ENCODE measurements at regions not wholly inside any gene's neighbourhood (a gene's known extent, or its start where the extent isn't known, plus 50 kb on each side); places are given as distances from the start of the nearest gene placed in this dataset.

DNA sequence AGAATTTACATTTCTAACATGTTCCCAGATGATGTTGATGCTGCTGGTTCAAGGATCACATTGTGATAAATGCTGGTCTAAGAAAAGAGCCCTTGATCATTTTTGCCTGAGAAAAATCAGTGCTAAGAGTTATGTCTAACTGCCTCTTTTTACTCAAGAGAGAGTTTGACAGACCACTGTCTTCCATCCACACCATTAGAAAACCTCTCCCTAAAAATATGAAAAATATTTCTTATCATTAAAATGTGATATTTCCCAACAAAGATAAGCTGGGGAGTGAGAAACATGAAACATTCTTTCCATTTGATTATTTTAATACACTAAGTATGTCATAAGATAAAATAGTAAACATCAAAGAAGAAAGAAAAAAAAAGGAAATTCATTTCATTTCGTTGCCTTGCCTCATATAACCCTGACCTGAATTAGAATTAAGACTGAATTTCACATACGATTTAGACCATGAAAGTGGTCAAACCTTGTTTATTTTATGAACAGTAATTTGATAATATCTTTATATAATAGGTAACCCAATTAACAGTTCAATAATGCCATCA is 471.8 kb upstream of the ARHGEF26 start:
- H3K4me3 ChIP-seq (ENCODE audit: low read length, poor library complexity, severe bottlenecking), result no peak overlapping the region
- no peaks in the 10 kb centered on the region for H3K27me3 ChIP-seq (ENCODE audit: insufficient read depth, low read length, poor library complexity, severe bottlenecking)
- TF ChIP-seq EZH2phosphoT487 (IDR thresholded peaks at IDR 0.05; ENCODE audit: borderline replicate concordance), result no peak
- TF ChIP-seq, protein P1, sequence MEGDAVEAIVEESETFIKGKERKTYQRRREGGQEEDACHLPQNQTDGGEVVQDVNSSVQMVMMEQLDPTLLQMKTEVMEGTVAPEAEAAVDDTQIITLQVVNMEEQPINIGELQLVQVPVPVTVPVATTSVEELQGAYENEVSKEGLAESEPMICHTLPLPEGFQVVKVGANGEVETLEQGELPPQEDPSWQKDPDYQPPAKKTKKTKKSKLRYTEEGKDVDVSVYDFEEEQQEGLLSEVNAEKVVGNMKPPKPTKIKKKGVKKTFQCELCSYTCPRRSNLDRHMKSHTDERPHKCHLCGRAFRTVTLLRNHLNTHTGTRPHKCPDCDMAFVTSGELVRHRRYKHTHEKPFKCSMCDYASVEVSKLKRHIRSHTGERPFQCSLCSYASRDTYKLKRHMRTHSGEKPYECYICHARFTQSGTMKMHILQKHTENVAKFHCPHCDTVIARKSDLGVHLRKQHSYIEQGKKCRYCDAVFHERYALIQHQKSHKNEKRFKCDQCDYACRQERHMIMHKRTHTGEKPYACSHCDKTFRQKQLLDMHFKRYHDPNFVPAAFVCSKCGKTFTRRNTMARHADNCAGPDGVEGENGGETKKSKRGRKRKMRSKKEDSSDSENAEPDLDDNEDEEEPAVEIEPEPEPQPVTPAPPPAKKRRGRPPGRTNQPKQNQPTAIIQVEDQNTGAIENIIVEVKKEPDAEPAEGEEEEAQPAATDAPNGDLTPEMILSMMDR (conservative IDR thresholded peaks at IDR 0.05; ENCODE audit: low read length), result no peak
- H3K9ac ChIP-seq (ENCODE audit: low read depth, low read length, poor library complexity, severe bottlenecking), result no peak overlapping the region
- no peaks in the 10 kb centered on the region for H3K9me3 ChIP-seq (ENCODE audit: insufficient read depth, low read depth, low read length)
- no peaks in the 10 kb centered on the region for H3K79me2 ChIP-seq (ENCODE audit: insufficient read depth, low read length)
- H2AFZ ChIP-seq (ENCODE audit: low read length), result no peak overlapping the region
- no peaks in the 10 kb centered on the region for H4K20me1 ChIP-seq (ENCODE audit: insufficient read depth, low read length, poor library complexity, severe bottlenecking)
- no peaks in the 10 kb centered on the region for H3K36me3 ChIP-seq (ENCODE audit: insufficient read depth, low read length)
- no peaks in the 10 kb centered on the region for H3K4me1 ChIP-seq (ENCODE audit: insufficient read depth, low read length, poor library complexity, severe bottlenecking)
- no peaks in the 10 kb centered on the region for H3F3A ChIP-seq (ENCODE audit: low read depth)
- H3K9me2 ChIP-seq (replicated peaks; ENCODE audit: low read depth, low read length), result no peaks in the 10 kb centered on the region
- H3K4me2 ChIP-seq (ENCODE audit: low read depth, low read length, poor library complexity, severe bottlenecking), result no peak overlapping the region

DNA sequence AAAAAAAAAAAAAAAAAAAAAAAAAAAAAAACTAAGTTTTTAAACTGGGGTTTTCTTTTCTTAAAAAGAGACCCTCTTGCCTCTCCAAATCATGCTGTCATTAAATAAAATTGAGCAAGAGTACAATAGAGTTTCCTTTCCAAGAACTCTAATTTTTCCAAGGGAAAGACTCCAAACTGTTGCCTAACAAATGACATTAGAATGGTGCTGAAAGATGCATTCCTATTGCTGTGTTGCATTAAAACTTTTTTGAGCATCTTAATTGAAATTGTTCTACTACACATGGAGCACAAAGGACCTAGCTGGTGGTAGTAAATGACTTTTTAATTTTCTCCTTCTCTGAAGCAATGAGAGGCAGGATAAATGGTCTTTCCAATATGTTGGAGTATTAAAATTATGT is 469.1 kb upstream of the ARHGEF26 start:
- H3K9me2 ChIP-seq (replicated peaks; ENCODE audit: low read depth, low read length), result no peaks in the 10 kb centered on the region
- no peaks in the 10 kb centered on the region for H3K27me3 ChIP-seq (ENCODE audit: insufficient read depth, low read length, poor library complexity, severe bottlenecking)
- H3K4me3 ChIP-seq (ENCODE audit: low read length, poor library complexity, severe bottlenecking), result no peak overlapping the region
- no peaks in the 10 kb centered on the region for H3K79me2 ChIP-seq (ENCODE audit: insufficient read depth, low read length)
- no peak overlapping the region for H2AFZ ChIP-seq (ENCODE audit: low read length)
- TF ChIP-seq, protein P1 (conservative IDR thresholded peaks at IDR 0.05; ENCODE audit: low read length), result no peak
- no peak for TF ChIP-seq EZH2phosphoT487 (IDR thresholded peaks at IDR 0.05; ENCODE audit: borderline replicate concordance)
- H3K4me1 ChIP-seq (ENCODE audit: insufficient read depth, low read length, poor library complexity, severe bottlenecking), result no peaks in the 10 kb centered on the region
- no peak overlapping the region for H3K4me2 ChIP-seq (ENCODE audit: low read depth, low read length, poor library complexity, severe bottlenecking)
- no peaks in the 10 kb centered on the region for H4K20me1 ChIP-seq (ENCODE audit: insufficient read depth, low read length, poor library complexity, severe bottlenecking)
- H3K36me3 ChIP-seq (ENCODE audit: insufficient read depth, low read length), result no peaks in the 10 kb centered on the region
- H3K9me3 ChIP-seq (ENCODE audit: insufficient read depth, low read depth, low read length), result no peaks in the 10 kb centered on the region
- H3F3A ChIP-seq (ENCODE audit: low read depth), result no peaks in the 10 kb centered on the region
- H3K9ac ChIP-seq (ENCODE audit: low read depth, low read length, poor library complexity, severe bottlenecking), result no peak overlapping the region

GRCh38 chr3:153657046-153657445 is 464.1 kb upstream of the ARHGEF26 start:
- no peaks in the 10 kb centered on the region for H3K27me3 ChIP-seq (ENCODE audit: insufficient read depth, low read length, poor library complexity, severe bottlenecking)
- no peak overlapping the region for H3K9ac ChIP-seq (ENCODE audit: low read depth, low read length, poor library complexity, severe bottlenecking)
- no peaks in the 10 kb centered on the region for H3K4me1 ChIP-seq (ENCODE audit: insufficient read depth, low read length, poor library complexity, severe bottlenecking)
- H2AFZ ChIP-seq (ENCODE audit: low read length), result no peak overlapping the region
- no peaks in the 10 kb centered on the region for H3K9me3 ChIP-seq (ENCODE audit: insufficient read depth, low read depth, low read length)
- no peaks in the 10 kb centered on the region for H3K79me2 ChIP-seq (ENCODE audit: insufficient read depth, low read length)
- no peaks in the 10 kb centered on the region for H3K36me3 ChIP-seq (ENCODE audit: insufficient read depth, low read length)
- H4K20me1 ChIP-seq (ENCODE audit: insufficient read depth, low read length, poor library complexity, severe bottlenecking), result no peaks in the 10 kb centered on the region
- no peaks in the 10 kb centered on the region for H3F3A ChIP-seq (ENCODE audit: low read depth)
- no peaks in the 10 kb centered on the region for H3K9me2 ChIP-seq (replicated peaks; ENCODE audit: low read depth, low read length)
- H3K4me3 ChIP-seq (ENCODE audit: low read length, poor library complexity, severe bottlenecking), result no peak overlapping the region
- TF ChIP-seq, protein P1 (conservative IDR thresholded peaks at IDR 0.05; ENCODE audit: low read length), result no peak
- no peak for TF ChIP-seq EZH2phosphoT487 (IDR thresholded peaks at IDR 0.05; ENCODE audit: borderline replicate concordance)
- H3K4me2 ChIP-seq (ENCODE audit: low read depth, low read length, poor library complexity, severe bottlenecking), result no peak overlapping the region
